IPS DF 6.9 (cell line): ENCODE measurements at regions not wholly inside any gene's neighbourhood (a gene's known extent, or its start where the extent isn't known, plus 50 kb on each side); places are given as distances from the start of the nearest gene placed in this dataset.
"Not testable (repeated sequence)": the region's sequence is repeated elsewhere in the genome, so short reads cannot be mapped to it uniquely, and the experiment has no call there.

Experiments used
- DNase-seq: peaks from one replicate; pipeline ENCODE4 v3.0.0-alpha.2; 2013; ENCODE audit warnings: low read depth, low spot score
- H3K27ac ChIP-seq: one replicate; pipeline ENCODE4 v1.5.1; 2013; ENCODE audit warnings: low read length, control low read depth
- H3K27me3 ChIP-seq: 2 replicates; pipeline ENCODE4 v1.6.1; 2013; ENCODE audit warnings: mild to moderate bottlenecking, low read length; ENCODE audit not compliant: control insufficient read depth, insufficient read depth
- H3K36me3 ChIP-seq: 2 replicates; pipeline ENCODE4 v1.6.1; 2013; ENCODE audit warnings: low read length; ENCODE audit not compliant: control insufficient read depth, insufficient read depth
- H3K4me1 ChIP-seq: 2 replicates; pipeline ENCODE4 v1.6.1; 2013; ENCODE audit warnings: low read length; ENCODE audit not compliant: control insufficient read depth, insufficient read depth
- H3K4me3 ChIP-seq: 2 replicates; pipeline ENCODE4 v1.5.1; 2013; ENCODE audit warnings: mild to moderate bottlenecking, low read length
- H3K9me3 ChIP-seq: 2 replicates; pipeline ENCODE4 v1.6.1; 2013; ENCODE audit warnings: low read length, inconsistent platforms; ENCODE audit not compliant: control insufficient read depth, insufficient read depth
- WGBS: extraction: QIAGEN DNeasy Blood & Tissue Kit; methylation state at CpG from one replicate; pipeline ENCODE4 v1.1.7; 2013; ENCODE audit warnings: mixed read lengths, missing lambda C conversion rate; ENCODE audit not compliant: insufficient read length, insufficient coverage; 5-methylcytosine and 5-hydroxymethylcytosine counted together

GRCh38 chr12:59517522-59517921, 78.3 kb upstream of the SLC16A7 start:
- no peak for DNase-seq
- H3K4me1 ChIP-seq: no peaks in the 10 kb centered on the region
- H3K36me3 ChIP-seq: no peaks in the 10 kb centered on the region
- H3K27ac ChIP-seq: no peak overlapping the region
- H3K27me3 ChIP-seq: no peaks in the 10 kb centered on the region
- no CpG with 5 or more reads among the region's 2 CpGs for WGBS
- H3K9me3 ChIP-seq: no peaks in the 10 kb centered on the region
- no peak overlapping the region for H3K4me3 ChIP-seq

- H3K27me3 ChIP-seq: no peaks in the 10 kb centered on the region
- no peak for DNase-seq
- no peaks in the 10 kb centered on the region for H3K36me3 ChIP-seq
- no peaks in the 10 kb centered on the region for H3K9me3 ChIP-seq
- no peaks in the 10 kb centered on the region for H3K4me1 ChIP-seq
- WGBS: no CpG with 5 or more reads among the region's 1 CpG
- H3K4me3 ChIP-seq: no peak overlapping the region
- H3K27ac ChIP-seq: no peak overlapping the region
These were observed 94.9 kb upstream of the SLC16A7 start for GRCh38 chr12:59500915-59501314.

GRCh38 chr12:59500335-59500734, 95.5 kb upstream of the SLC16A7 start:
- no CpG with 5 or more reads among the region's 1 CpG for WGBS
- Histone ChIP-seq H3K9me3 (no peaks in the 10 kb centered on the region), H3K27ac (no peak overlapping the region), H3K36me3 (no peaks in the 10 kb centered on the region), H3K4me3 (no peak overlapping the region), H3K27me3 (no peaks in the 10 kb centered on the region), H3K4me1 (no peaks in the 10 kb centered on the region)
- no peak for DNase-seq

- no peaks in the 10 kb centered on the region for H3K9me3 ChIP-seq
- H3K36me3 ChIP-seq: no peaks in the 10 kb centered on the region
- DNase-seq: no peak
- H3K4me3 ChIP-seq: no peak overlapping the region
- WGBS: no CpG with 5 or more reads among the region's 1 CpG
- H3K4me1 ChIP-seq: no peaks in the 10 kb centered on the region
- no peak overlapping the region for H3K27ac ChIP-seq
- H3K27me3 ChIP-seq: no peaks in the 10 kb centered on the region
These were observed 96.1 kb upstream of the SLC16A7 start for GRCh38 chr12:59499774-59500173.

- no peaks in the 10 kb centered on the region for H3K27me3 ChIP-seq
- no peaks in the 10 kb centered on the region for H3K9me3 ChIP-seq
- no peak overlapping the region for H3K4me3 ChIP-seq
- no peak for DNase-seq
- H3K36me3 ChIP-seq: no peaks in the 10 kb centered on the region
- no peaks in the 10 kb centered on the region for H3K4me1 ChIP-seq
- no peak overlapping the region for H3K27ac ChIP-seq
These were observed 101.2 kb upstream of the SLC16A7 start for GRCh38 chr12:59494617-59495016.

DNA sequence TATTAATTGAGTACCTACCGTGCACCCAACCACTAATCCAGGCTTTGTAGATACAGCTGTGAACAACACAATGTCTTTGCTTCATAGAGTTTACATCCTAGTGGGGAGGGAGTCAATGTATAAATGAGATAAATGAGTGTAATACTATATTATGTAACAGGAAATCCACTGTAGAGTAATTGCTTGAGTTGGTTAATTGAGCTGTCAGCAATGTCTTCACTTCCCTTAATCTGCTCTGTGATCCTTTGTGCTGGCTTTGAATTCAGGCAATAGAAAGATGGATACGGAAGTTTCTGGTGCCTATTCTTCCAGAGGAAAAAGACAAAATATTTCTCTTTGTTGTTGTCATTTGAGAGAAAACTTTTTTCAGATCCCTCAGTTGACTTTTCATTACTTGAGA, 104.0 kb upstream of the SLC16A7 start:
- Histone ChIP-seq H3K27ac (no peak overlapping the region), H3K36me3 (no peaks in the 10 kb centered on the region), H3K4me1 (no peaks in the 10 kb centered on the region), H3K27me3 (no peaks in the 10 kb centered on the region), H3K9me3 (no peaks in the 10 kb centered on the region), H3K4me3 (no peak overlapping the region)
- no peak for DNase-seq
- no CpG with 5 or more reads among the region's 2 CpGs for WGBS

DNA sequence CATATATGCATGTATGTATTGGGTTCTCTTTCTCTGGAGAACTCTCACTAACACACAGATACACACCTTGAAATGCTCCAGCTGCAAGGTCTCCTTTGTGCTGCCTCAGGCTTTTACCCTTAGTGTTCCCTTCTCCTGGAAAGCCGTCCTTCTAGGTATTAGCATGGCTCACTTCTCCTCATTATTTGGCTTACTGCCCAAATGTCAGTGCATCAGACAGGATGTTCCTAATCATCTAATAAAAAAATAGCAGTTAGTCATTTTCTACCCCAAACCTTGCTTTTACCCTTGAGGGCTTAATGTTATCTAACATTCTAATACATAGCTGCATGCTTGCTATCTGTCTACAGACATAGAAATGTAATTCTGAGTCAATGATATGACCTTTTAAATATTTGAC, 109.0 kb upstream of the SLC16A7 start:
- DNase-seq: no peak
- H3K9me3 ChIP-seq: no peaks in the 10 kb centered on the region
- H3K27me3 ChIP-seq: no peaks in the 10 kb centered on the region
- WGBS: no CpG with 5 or more reads among the region's 1 CpG
- H3K36me3 ChIP-seq: no peaks in the 10 kb centered on the region
- H3K4me3 ChIP-seq: no peak overlapping the region
- no peaks in the 10 kb centered on the region for H3K4me1 ChIP-seq
- H3K27ac ChIP-seq: no peak overlapping the region

- H3K4me3 ChIP-seq: no peak overlapping the region
- no peaks in the 10 kb centered on the region for H3K9me3 ChIP-seq
- H3K36me3 ChIP-seq: no peaks in the 10 kb centered on the region
- H3K27ac ChIP-seq: no peak overlapping the region
- no peaks in the 10 kb centered on the region for H3K27me3 ChIP-seq
- DNase-seq: no peak
- no peaks in the 10 kb centered on the region for H3K4me1 ChIP-seq
These were observed 111.3 kb upstream of the SLC16A7 start for GRCh38 chr12:59484575-59484974.

DNA sequence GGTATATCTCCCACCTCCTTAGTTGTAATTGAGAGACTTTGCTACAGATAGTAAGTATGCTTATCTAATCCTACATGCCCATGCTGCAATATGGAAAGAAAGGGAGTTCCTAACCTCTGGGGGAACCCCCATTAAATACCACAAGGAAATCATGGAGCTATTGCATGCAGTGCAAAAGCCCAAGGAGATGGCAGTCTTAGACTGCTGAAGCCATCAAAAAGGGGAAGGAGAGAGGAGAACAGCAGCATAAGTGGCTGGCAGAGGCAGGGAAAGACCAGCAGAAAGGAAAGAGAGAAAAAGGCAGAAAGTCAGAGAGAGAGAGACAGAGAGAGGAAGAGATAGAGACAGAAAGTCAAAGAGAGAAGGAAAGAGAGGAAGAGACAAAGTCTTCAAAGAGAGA, 121.6 kb upstream of the SLC16A7 start:
- not testable (repeated sequence) for H3K27me3 ChIP-seq, H3K27ac ChIP-seq, DNase-seq, H3K9me3 ChIP-seq, H3K4me1 ChIP-seq, H3K4me3 ChIP-seq, H3K36me3 ChIP-seq

DNA sequence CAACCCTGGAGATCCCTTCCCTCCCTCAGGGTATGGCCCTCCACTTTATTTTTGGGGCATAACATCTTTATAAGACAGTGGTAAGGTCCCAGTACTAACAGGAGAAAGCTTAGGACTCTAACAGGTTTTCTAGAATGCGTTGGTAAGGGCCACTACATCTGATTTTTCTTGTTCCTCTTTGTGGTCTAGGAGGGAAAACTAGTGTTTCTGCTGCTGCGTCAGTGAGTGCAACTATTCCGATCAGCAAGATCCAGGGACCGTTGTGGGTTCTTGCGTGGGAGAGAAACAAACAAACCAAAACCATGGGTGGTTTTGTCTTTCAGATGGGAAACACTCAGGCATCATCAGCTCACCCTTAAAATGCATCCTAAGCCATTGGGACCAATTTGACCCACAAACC, 123.6 kb upstream of the SLC16A7 start:
- Histone ChIP-seq H3K4me3 (no peak overlapping the region), H3K27me3 (no peaks in the 10 kb centered on the region), H3K4me1 (no peaks in the 10 kb centered on the region), H3K36me3 (no peaks in the 10 kb centered on the region), H3K27ac (no peak overlapping the region), H3K9me3 (no peaks in the 10 kb centered on the region)
- DNase-seq: no peak
- WGBS: no CpG with 5 or more reads among the region's 5 CpGs

DNA sequence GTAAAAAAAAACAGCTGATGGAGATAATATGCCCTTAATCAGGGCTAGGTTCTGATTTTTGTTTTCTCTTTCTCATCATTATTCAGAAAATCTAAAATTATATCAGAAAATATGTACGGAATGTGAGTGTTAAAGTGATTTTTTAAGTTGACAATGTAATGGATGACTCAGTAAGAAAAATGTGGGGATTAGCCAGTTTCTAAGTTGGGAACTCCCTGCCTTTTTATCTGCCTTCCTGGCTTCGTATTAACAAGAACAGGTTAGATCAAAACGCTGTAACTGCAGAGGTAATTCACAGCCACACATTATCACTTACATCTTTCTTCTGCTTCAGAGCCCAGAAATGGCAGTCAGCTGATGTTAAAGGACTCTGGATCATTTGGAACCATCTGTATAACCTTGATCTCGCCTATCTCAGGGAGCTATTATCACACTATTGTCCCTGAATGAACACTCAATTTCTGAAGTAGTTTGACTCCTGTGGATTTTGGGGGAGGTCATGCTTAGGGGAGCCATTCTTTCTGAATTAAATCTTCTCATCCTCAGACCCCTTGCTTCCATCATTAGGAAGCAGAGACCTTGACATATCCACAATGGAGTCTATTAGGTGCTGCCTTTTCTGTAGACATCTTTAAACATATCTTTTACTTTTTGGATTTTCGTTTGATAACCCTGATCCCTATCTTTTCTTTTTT, 135.7 kb upstream of the SLC16A7 start:
- no peaks in the 10 kb centered on the region for H3K9me3 ChIP-seq
- no peaks in the 10 kb centered on the region for H3K4me1 ChIP-seq
- no peak overlapping the region for H3K27ac ChIP-seq
- H3K27me3 ChIP-seq: no peaks in the 10 kb centered on the region
- DNase-seq: no peak
- no peak overlapping the region for H3K4me3 ChIP-seq
- 100% methylated on average over 1 of the region's 5 CpGs for WGBS
- no peaks in the 10 kb centered on the region for H3K36me3 ChIP-seq
